AG09319 (cell line): ENCODE measurements at regions not wholly inside any gene's neighbourhood (a gene's known extent, or its start where the extent isn't known, plus 50 kb on each side); places are given as distances from the start of the nearest gene placed in this dataset.
"Not testable (repeated sequence)": the region's sequence is repeated elsewhere in the genome, so short reads cannot be mapped to it uniquely, and the experiment has no call there.

Experiments used
- DNase-seq: peaks from one replicate; pipeline ENCODE4 v3.0.0-alpha.2; 2010; ENCODE audit warnings: low read depth; ENCODE audit errors: extremely low read depth
- TF ChIP-seq, protein P1 (sequence below): IDR thresholded peaks from 2 replicates; pipeline ENCODE4 v1.5.1; 2011; ENCODE audit warnings: low read depth, mild to moderate bottlenecking, inconsistent platforms, low read length, moderate library complexity

- peak; percentile 58 for DNase-seq
- TF ChIP-seq, protein P1, sequence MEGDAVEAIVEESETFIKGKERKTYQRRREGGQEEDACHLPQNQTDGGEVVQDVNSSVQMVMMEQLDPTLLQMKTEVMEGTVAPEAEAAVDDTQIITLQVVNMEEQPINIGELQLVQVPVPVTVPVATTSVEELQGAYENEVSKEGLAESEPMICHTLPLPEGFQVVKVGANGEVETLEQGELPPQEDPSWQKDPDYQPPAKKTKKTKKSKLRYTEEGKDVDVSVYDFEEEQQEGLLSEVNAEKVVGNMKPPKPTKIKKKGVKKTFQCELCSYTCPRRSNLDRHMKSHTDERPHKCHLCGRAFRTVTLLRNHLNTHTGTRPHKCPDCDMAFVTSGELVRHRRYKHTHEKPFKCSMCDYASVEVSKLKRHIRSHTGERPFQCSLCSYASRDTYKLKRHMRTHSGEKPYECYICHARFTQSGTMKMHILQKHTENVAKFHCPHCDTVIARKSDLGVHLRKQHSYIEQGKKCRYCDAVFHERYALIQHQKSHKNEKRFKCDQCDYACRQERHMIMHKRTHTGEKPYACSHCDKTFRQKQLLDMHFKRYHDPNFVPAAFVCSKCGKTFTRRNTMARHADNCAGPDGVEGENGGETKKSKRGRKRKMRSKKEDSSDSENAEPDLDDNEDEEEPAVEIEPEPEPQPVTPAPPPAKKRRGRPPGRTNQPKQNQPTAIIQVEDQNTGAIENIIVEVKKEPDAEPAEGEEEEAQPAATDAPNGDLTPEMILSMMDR: no peak; the same call in 1 of the 2 replicates
Observed at GRCh38 chr1:30522031-30523004, 201.1 kb downstream of the MATN1 start.

DNA sequence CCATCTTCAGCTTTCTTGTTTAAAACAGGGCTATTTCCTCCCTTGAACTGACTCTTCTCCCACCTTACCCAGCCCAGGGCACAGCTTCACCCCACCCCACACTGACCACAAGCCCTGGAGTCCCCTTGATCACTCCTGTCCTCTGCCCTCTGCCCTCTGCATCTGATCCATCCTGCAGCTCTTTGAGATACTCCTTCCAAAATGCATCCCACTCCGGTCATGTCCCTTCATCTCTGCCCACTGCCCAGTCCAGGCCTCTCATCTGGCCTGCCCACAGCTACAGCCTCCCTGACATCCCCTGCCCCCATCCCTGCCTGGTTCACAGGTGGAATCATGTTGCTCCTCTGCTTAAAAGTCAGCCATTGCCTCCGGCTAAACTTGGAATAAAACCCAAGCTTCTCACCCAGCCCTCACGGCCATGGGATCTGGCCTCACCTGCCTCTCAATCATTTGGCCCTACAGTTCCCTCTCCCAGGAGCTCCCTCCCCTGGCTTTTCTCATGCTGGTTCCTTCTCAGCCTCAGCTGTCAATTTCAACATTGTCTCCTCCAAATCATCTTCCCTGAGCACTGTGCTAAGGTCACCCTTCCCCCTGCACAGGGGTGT is 202.0 kb downstream of the MATN1 start:
- TF ChIP-seq, protein P1: no peak

DNA sequence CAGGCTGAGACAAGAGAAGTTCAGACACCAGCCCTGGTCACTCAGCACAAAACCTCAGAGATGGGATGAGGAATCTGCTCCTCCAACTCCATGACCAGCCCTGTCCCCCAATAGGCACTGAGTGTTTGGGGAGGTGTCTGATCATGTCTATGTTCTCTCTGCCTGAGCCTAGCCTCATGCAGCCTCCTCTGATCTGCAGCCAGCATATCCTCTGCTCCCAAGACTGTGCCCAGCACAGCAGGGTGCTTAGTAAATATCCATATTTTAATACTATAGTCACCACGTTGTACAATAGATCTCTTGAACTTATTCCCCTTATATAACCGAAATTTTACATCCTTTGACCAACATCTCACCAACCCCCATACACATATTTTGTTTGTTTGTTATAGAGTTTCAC is 202.9 kb downstream of the MATN1 start:
- DNase-seq: no peak
- TF ChIP-seq, protein P1: no peak

More for the DNA sequence above, 202.0 kb downstream of the MATN1 start:
- no peak for DNase-seq

GRCh38 chr1:30519201-30519763 is 204.1 kb downstream of the MATN1 start:
- no peak for DNase-seq
- TF ChIP-seq, protein P1: no peak

GRCh38 chr1:30518696-30519095 is 204.7 kb downstream of the MATN1 start:
- DNase-seq: no peak
- TF ChIP-seq, protein P1: no peak

GRCh38 chr1:30518186-30518585 is 205.2 kb downstream of the MATN1 start:
- TF ChIP-seq, protein P1: no peak
- DNase-seq: no peak

GRCh38 chr1:30517666-30518065 is 205.7 kb downstream of the MATN1 start:
- not testable (repeated sequence) for DNase-seq

GRCh38 chr1:30517241-30517640 is 206.1 kb downstream of the MATN1 start:
- not testable (repeated sequence) for DNase-seq
